ENCODE measurements at regions not wholly inside any gene's neighbourhood (a gene's known extent, or its start where the extent isn't known, plus 50 kb on each side); places are given as distances from the start of the nearest gene placed in this dataset.

- TF ChIP-seq CTBP1 (IDR thresholded peaks at IDR 0.05; ENCODE audit: borderline replicate concordance): no peak
- no peak for DNase-seq (ENCODE audit: extremely low spot score)
- ChIA-PET POLR2A (no interaction called here), CTCF (no interaction called here)
Observed at GRCh38 chr16:5668553-5668952, 571.0 kb upstream of the EEF2KMT start.

GRCh38 chr16:5665834-5666233, 568.2 kb upstream of the EEF2KMT start:
- POLR2A ChIA-PET: no interaction called here

GRCh38 chr16:5653789-5654188, 556.2 kb upstream of the EEF2KMT start:
- POLR2A ChIA-PET: no interaction called here
- no peak for DNase-seq (ENCODE audit: extremely low spot score)
- CTCF ChIA-PET: no interaction called here
- TF ChIP-seq CTBP1 (IDR thresholded peaks at IDR 0.05; ENCODE audit: borderline replicate concordance) (no peak), FOXM1 (IDR thresholded peaks at IDR 0.05; ENCODE audit: borderline replicate concordance) (no peak), L3MBTL2 (conservative IDR thresholded peaks at IDR 0.05) (no peak), PKNOX1 (IDR thresholded peaks at IDR 0.05) (no peak), BHLHE40 (IDR thresholded peaks at IDR 0.05; ENCODE audit: borderline replicate concordance) (no peak), FOXA1 (IDR thresholded peaks at IDR 0.05) (no peak), SP1 (IDR thresholded peaks at IDR 0.05) (no peak), FOXK2 (IDR thresholded peaks at IDR 0.05) (no peak), LEF1 (IDR thresholded peaks at IDR 0.05; ENCODE audit: borderline replicate concordance) (no peak), NFRKB (IDR thresholded peaks at IDR 0.05) (no peak), ZNF384 (IDR thresholded peaks at IDR 0.05) (no peak), TARDBP (IDR thresholded peaks at IDR 0.05) (no peak), SUZ12 (IDR thresholded peaks at IDR 0.05) (no peak), ARNT (IDR thresholded peaks at IDR 0.05) (no peak), ELF4 (IDR thresholded peaks at IDR 0.05) (no peak), HDGF (IDR thresholded peaks at IDR 0.05; ENCODE audit: borderline replicate concordance) (no peak)

More at GRCh38 chr16:5665834-5666233, 568.2 kb upstream of the EEF2KMT start:
- DNase-seq (ENCODE audit: extremely low spot score): no peak
- CTCF ChIA-PET: no interaction called here
- TF ChIP-seq FOXK2 (IDR thresholded peaks at IDR 0.05): no peak
- TF ChIP-seq BHLHE40 (IDR thresholded peaks at IDR 0.05; ENCODE audit: borderline replicate concordance): no peak

- ChIA-PET POLR2A (no interaction called here), CTCF (no interaction called here)
Observed at GRCh38 chr16:5653041-5653440, 555.4 kb upstream of the EEF2KMT start.

GRCh38 chr16:5649762-5650743, 552.5 kb upstream of the EEF2KMT start:
- ChIA-PET CTCF (no interaction called here), POLR2A (no interaction called here)
- TF ChIP-seq FOXA1 (IDR thresholded peaks at IDR 0.05) (no peak), ELF4 (IDR thresholded peaks at IDR 0.05) (no peak), HDGF (IDR thresholded peaks at IDR 0.05; ENCODE audit: borderline replicate concordance) (no peak), CTBP1 (IDR thresholded peaks at IDR 0.05; ENCODE audit: borderline replicate concordance) (no peak), FOXK2 (IDR thresholded peaks at IDR 0.05) (no peak), LEF1 (IDR thresholded peaks at IDR 0.05; ENCODE audit: borderline replicate concordance) (no peak), ZNF384 (IDR thresholded peaks at IDR 0.05) (no peak), TARDBP (IDR thresholded peaks at IDR 0.05) (no peak), FOXM1 (IDR thresholded peaks at IDR 0.05; ENCODE audit: borderline replicate concordance) (no peak), SUZ12 (IDR thresholded peaks at IDR 0.05) (no peak), BHLHE40 (IDR thresholded peaks at IDR 0.05; ENCODE audit: borderline replicate concordance) (no peak), NFRKB (IDR thresholded peaks at IDR 0.05) (no peak), SP1 (IDR thresholded peaks at IDR 0.05) (no peak)
- no peak for DNase-seq (ENCODE audit: extremely low spot score)

More at GRCh38 chr16:5653041-5653440, 555.4 kb upstream of the EEF2KMT start:
- no peak for DNase-seq (ENCODE audit: extremely low spot score)
- TF ChIP-seq FOXM1 (IDR thresholded peaks at IDR 0.05; ENCODE audit: borderline replicate concordance): no peak
- no peak for TF ChIP-seq FOXA1 (IDR thresholded peaks at IDR 0.05)
- no peak for TF ChIP-seq ELF4 (IDR thresholded peaks at IDR 0.05)
- no peak for TF ChIP-seq CTBP1 (IDR thresholded peaks at IDR 0.05; ENCODE audit: borderline replicate concordance)
- no peak for TF ChIP-seq FOXK2 (IDR thresholded peaks at IDR 0.05)
- TF ChIP-seq LEF1 (IDR thresholded peaks at IDR 0.05; ENCODE audit: borderline replicate concordance): no peak
- no peak for TF ChIP-seq SP1 (IDR thresholded peaks at IDR 0.05)
- TF ChIP-seq L3MBTL2 (conservative IDR thresholded peaks at IDR 0.05): no peak
- TF ChIP-seq ARNT (IDR thresholded peaks at IDR 0.05): no peak

- ChIA-PET CTCF (no interaction called here), POLR2A (no interaction called here)
- TF ChIP-seq ZNF384 (IDR thresholded peaks at IDR 0.05) (no peak), TARDBP (IDR thresholded peaks at IDR 0.05) (no peak), BHLHE40 (IDR thresholded peaks at IDR 0.05; ENCODE audit: borderline replicate concordance) (no peak), PKNOX1 (IDR thresholded peaks at IDR 0.05) (no peak)
- no peak for DNase-seq (ENCODE audit: extremely low spot score)
Observed at GRCh38 chr16:5647051-5647450, 549.5 kb upstream of the EEF2KMT start.

GRCh38 chr16:5643855-5644531, 546.4 kb upstream of the EEF2KMT start:
- no peak for DNase-seq (ENCODE audit: extremely low spot score)
- POLR2A ChIA-PET: no interaction called here
- CTCF ChIA-PET: no interaction called here
- TF ChIP-seq FOXK2 (IDR thresholded peaks at IDR 0.05): no peak
- TF ChIP-seq HDGF (IDR thresholded peaks at IDR 0.05; ENCODE audit: borderline replicate concordance): no peak
- TF ChIP-seq FOXA1 (IDR thresholded peaks at IDR 0.05): no peak
- no peak for TF ChIP-seq ELF4 (IDR thresholded peaks at IDR 0.05)
- TF ChIP-seq L3MBTL2 (conservative IDR thresholded peaks at IDR 0.05): no peak
- TF ChIP-seq ZNF384 (IDR thresholded peaks at IDR 0.05): no peak
- TF ChIP-seq FOXM1 (IDR thresholded peaks at IDR 0.05; ENCODE audit: borderline replicate concordance): no peak
- TF ChIP-seq NFRKB (IDR thresholded peaks at IDR 0.05): no peak
- TF ChIP-seq ARNT (IDR thresholded peaks at IDR 0.05): no peak
- no peak for TF ChIP-seq BHLHE40 (IDR thresholded peaks at IDR 0.05; ENCODE audit: borderline replicate concordance)
- TF ChIP-seq LEF1 (IDR thresholded peaks at IDR 0.05; ENCODE audit: borderline replicate concordance): no peak
- no peak for TF ChIP-seq PKNOX1 (IDR thresholded peaks at IDR 0.05)
- TF ChIP-seq CTBP1 (IDR thresholded peaks at IDR 0.05; ENCODE audit: borderline replicate concordance): no peak
- TF ChIP-seq TARDBP (IDR thresholded peaks at IDR 0.05): no peak
- TF ChIP-seq SP1 (IDR thresholded peaks at IDR 0.05): no peak
- TF ChIP-seq SUZ12 (IDR thresholded peaks at IDR 0.05): no peak
